ENCODE measurements at regions not wholly inside any gene's neighbourhood (a gene's known extent, or its start where the extent isn't known, plus 50 kb on each side); places are given as distances from the start of the nearest gene placed in this dataset.
A peak's percentile ranks its signal among the peaks of the same experiment; 100 is the strongest.

DNA sequence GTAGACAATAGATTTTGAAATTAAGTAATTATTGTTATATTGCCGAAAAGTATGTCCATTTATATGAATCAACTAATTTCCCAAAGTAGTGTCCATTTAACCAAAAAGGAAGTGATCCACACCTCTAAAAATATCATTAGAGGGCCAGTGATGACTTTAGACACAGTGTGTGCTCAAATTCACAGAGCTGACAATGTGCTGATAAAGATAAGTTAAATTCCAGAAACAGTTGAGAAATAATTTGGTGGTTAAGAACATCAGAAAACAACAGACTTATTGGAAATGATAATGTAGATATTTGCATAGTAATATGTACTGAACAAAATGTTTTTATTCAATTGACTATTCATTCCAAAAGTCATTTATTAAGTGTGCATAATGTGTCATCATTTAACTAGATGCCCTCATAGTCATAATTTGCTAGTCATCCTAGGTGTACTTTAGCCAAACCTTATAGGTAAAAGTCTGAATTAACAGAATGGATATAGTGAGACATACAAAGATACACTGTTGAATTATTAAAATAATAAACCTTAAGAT is 230.2 kb upstream of the ADAMTS9 start:
- no peak overlapping the region for H3K9ac ChIP-seq (ENCODE audit: low read length)

GRCh38 chr3:64916937-64917336 is 229.1 kb upstream of the ADAMTS9 start:
- Histone ChIP-seq H3K27ac (ENCODE audit: low read length) (no peak overlapping the region), H3K9me3 (ENCODE audit: control insufficient read depth, low read depth, low read length) (no peaks in the 10 kb centered on the region), H3K27me3 (ENCODE audit: control insufficient read depth, insufficient read depth, low read length) (peaks cover 47% of the 10 kb centered on the region), H3K4me1 (ENCODE audit: control insufficient read depth, low read depth, low read length) (peaks cover 27% of the 10 kb centered on the region), H3K4me3 (ENCODE audit: low read length) (peak overlapping the region; percentile 16), H3K36me3 (ENCODE audit: control insufficient read depth, low read depth, low read length) (no peaks in the 10 kb centered on the region), H3K9ac (ENCODE audit: low read length) (no peak overlapping the region)

More for the DNA sequence above, 230.2 kb upstream of the ADAMTS9 start:
- H3K36me3 ChIP-seq (ENCODE audit: control insufficient read depth, low read depth, low read length): no peaks in the 10 kb centered on the region
- H3K27ac ChIP-seq (ENCODE audit: low read length): no peak overlapping the region
- peaks cover 27% of the 10 kb centered on the region for H3K4me1 ChIP-seq (ENCODE audit: control insufficient read depth, low read depth, low read length)
- peaks cover 47% of the 10 kb centered on the region for H3K27me3 ChIP-seq (ENCODE audit: control insufficient read depth, insufficient read depth, low read length)
- no peaks in the 10 kb centered on the region for H3K9me3 ChIP-seq (ENCODE audit: control insufficient read depth, low read depth, low read length)
- no peak overlapping the region for H3K4me3 ChIP-seq (ENCODE audit: low read length)

- Histone ChIP-seq H3K27ac (ENCODE audit: low read length) (no peak overlapping the region), H3K4me3 (ENCODE audit: low read length) (no peak overlapping the region), H3K27me3 (ENCODE audit: control insufficient read depth, insufficient read depth, low read length) (peaks cover 47% of the 10 kb centered on the region), H3K9me3 (ENCODE audit: control insufficient read depth, low read depth, low read length) (no peaks in the 10 kb centered on the region), H3K4me1 (ENCODE audit: control insufficient read depth, low read depth, low read length) (peaks cover 27% of the 10 kb centered on the region), H3K9ac (ENCODE audit: low read length) (no peak overlapping the region), H3K36me3 (ENCODE audit: control insufficient read depth, low read depth, low read length) (no peaks in the 10 kb centered on the region)
Measured at GRCh38 chr3:64916192-64916798, 228.5 kb upstream of the ADAMTS9 start.

DNA sequence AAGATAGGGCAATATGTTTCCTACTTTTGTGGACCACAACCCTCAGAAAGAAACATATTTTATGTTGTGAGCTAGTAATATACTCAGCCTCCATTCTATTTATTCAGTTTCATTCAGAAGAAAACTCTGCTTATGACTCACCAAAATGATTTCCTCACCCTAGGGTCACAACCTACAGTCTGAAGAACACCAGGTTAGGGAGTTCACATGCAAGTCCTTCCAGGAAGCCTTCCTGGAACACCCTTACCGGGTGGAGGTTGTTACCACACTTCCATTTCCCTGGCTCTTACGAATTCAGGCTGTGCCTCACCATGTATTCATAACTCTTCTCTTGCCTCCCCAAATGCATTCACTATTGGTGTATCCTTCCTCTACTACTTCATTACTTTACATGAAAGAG is 228.0 kb upstream of the ADAMTS9 start:
- Histone ChIP-seq H3K36me3 (ENCODE audit: control insufficient read depth, low read depth, low read length) (no peaks in the 10 kb centered on the region), H3K27me3 (ENCODE audit: control insufficient read depth, insufficient read depth, low read length) (peaks cover 47% of the 10 kb centered on the region), H3K4me1 (ENCODE audit: control insufficient read depth, low read depth, low read length) (peaks cover 27% of the 10 kb centered on the region), H3K4me3 (ENCODE audit: low read length) (no peak overlapping the region), H3K9ac (ENCODE audit: low read length) (no peak overlapping the region), H3K9me3 (ENCODE audit: control insufficient read depth, low read depth, low read length) (no peaks in the 10 kb centered on the region), H3K27ac (ENCODE audit: low read length) (no peak overlapping the region)

GRCh38 chr3:64913515-64913914 is 225.7 kb upstream of the ADAMTS9 start:
- Histone ChIP-seq H3K27me3 (ENCODE audit: control insufficient read depth, insufficient read depth, low read length) (peaks cover 43% of the 10 kb centered on the region), H3K4me3 (ENCODE audit: low read length) (no peak overlapping the region), H3K36me3 (ENCODE audit: control insufficient read depth, low read depth, low read length) (no peaks in the 10 kb centered on the region), H3K9me3 (ENCODE audit: control insufficient read depth, low read depth, low read length) (no peaks in the 10 kb centered on the region), H3K27ac (ENCODE audit: low read length) (no peak overlapping the region), H3K4me1 (ENCODE audit: control insufficient read depth, low read depth, low read length) (peaks cover 31% of the 10 kb centered on the region), H3K9ac (ENCODE audit: low read length) (no peak overlapping the region)

DNA sequence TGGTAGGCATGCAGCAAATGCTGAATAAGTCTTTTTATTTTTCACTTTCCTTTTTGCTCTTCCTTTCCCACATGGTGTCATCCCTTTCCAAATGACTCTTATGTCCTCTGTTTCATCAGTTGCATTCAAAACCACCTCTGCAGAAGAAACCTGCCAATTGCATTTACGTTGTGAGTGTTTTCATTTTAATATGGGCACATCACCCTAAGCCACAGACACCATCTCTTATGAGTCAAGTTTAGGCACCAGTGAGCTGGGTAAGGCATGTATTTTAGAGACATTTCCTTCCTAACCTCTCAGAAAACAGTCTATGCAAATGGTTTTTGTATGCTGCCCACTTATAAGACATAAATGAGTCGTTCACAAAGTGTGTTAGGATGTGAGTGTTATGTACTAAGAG is 223.3 kb upstream of the ADAMTS9 start:
- H3K27ac ChIP-seq (ENCODE audit: low read length): no peak overlapping the region
- no peaks in the 10 kb centered on the region for H3K36me3 ChIP-seq (ENCODE audit: control insufficient read depth, low read depth, low read length)
- H3K4me3 ChIP-seq (ENCODE audit: low read length): no peak overlapping the region
- H3K4me1 ChIP-seq (ENCODE audit: control insufficient read depth, low read depth, low read length): peaks cover 12% of the 10 kb centered on the region
- peaks cover 22% of the 10 kb centered on the region for H3K27me3 ChIP-seq (ENCODE audit: control insufficient read depth, insufficient read depth, low read length)
- H3K9ac ChIP-seq (ENCODE audit: low read length): no peak overlapping the region
- H3K9me3 ChIP-seq (ENCODE audit: control insufficient read depth, low read depth, low read length): no peaks in the 10 kb centered on the region

- H3K9ac ChIP-seq (ENCODE audit: low read length): no peak overlapping the region
- no peaks in the 10 kb centered on the region for H3K36me3 ChIP-seq (ENCODE audit: control insufficient read depth, low read depth, low read length)
- peaks cover 10% of the 10 kb centered on the region for H3K27me3 ChIP-seq (ENCODE audit: control insufficient read depth, insufficient read depth, low read length)
- no peak overlapping the region for H3K4me3 ChIP-seq (ENCODE audit: low read length)
- no peaks in the 10 kb centered on the region for H3K9me3 ChIP-seq (ENCODE audit: control insufficient read depth, low read depth, low read length)
- peaks cover 16% of the 10 kb centered on the region for H3K4me1 ChIP-seq (ENCODE audit: control insufficient read depth, low read depth, low read length)
- no peak overlapping the region for H3K27ac ChIP-seq (ENCODE audit: low read length)
Measured at GRCh38 chr3:64909757-64910467, 222.1 kb upstream of the ADAMTS9 start.

DNA sequence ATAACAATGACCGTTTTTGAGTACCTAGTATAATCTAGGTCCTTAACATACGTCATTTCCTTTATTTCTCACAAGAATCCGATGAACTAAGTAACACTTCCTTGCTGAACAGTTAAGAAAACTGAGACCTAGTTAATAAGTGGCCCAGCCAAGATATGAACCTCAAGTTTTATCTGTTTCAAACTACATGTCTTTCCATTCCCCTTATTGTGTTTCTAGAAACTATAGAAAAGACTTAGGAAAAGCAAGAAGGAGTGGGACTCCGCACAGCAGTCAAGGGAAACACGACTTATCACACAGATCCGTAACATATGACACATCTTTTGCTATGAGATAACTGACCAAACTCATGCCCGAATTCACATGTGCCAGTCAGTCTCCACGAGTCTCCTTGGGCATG is 221.2 kb upstream of the ADAMTS9 start:
- H3K4me3 ChIP-seq (ENCODE audit: low read length): no peak overlapping the region

GRCh38 chr3:64908251-64908685 is 220.5 kb upstream of the ADAMTS9 start:
- no peaks in the 10 kb centered on the region for H3K9me3 ChIP-seq (ENCODE audit: control insufficient read depth, low read depth, low read length)
- H3K27me3 ChIP-seq (ENCODE audit: control insufficient read depth, insufficient read depth, low read length): no peaks in the 10 kb centered on the region
- no peak overlapping the region for H3K4me3 ChIP-seq (ENCODE audit: low read length)
- H3K4me1 ChIP-seq (ENCODE audit: control insufficient read depth, low read depth, low read length): peaks cover 16% of the 10 kb centered on the region
- no peaks in the 10 kb centered on the region for H3K36me3 ChIP-seq (ENCODE audit: control insufficient read depth, low read depth, low read length)
- H3K9ac ChIP-seq (ENCODE audit: low read length): no peak overlapping the region
- H3K27ac ChIP-seq (ENCODE audit: low read length): no peak overlapping the region

More for the DNA sequence above, 221.2 kb upstream of the ADAMTS9 start:
- Histone ChIP-seq H3K27ac (ENCODE audit: low read length) (no peak overlapping the region), H3K9ac (ENCODE audit: low read length) (no peak overlapping the region), H3K4me1 (ENCODE audit: control insufficient read depth, low read depth, low read length) (peaks cover 16% of the 10 kb centered on the region), H3K27me3 (ENCODE audit: control insufficient read depth, insufficient read depth, low read length) (peaks cover 2% of the 10 kb centered on the region), H3K9me3 (ENCODE audit: control insufficient read depth, low read depth, low read length) (no peaks in the 10 kb centered on the region), H3K36me3 (ENCODE audit: control insufficient read depth, low read depth, low read length) (no peaks in the 10 kb centered on the region)

DNA sequence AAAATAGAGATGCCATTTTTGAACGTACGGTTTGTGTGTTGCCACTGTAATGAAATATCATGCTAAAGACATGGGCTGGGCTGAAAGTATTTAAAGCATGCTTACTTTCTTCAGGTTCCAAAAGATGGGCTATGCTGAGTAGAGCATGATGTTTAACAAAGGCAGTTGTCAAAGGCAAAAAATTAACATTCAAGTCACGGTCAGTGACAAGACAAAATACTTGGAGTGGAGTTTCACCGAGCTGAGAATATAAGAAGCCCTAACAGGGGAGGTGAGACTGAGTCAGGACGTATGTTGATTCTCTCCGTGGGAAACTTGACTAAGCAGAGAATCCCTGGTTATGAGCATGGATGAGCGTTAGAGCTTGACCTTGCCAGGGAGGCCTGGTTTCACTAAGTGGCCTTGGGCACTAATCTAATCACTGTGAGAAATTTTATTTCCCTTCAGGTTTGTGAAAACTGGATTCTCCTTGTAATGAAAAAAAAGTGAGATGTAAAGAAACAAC is 218.2 kb upstream of the ADAMTS9 start:
- H3K4me1 ChIP-seq (ENCODE audit: control insufficient read depth, low read depth, low read length): peaks cover 30% of the 10 kb centered on the region

DNA sequence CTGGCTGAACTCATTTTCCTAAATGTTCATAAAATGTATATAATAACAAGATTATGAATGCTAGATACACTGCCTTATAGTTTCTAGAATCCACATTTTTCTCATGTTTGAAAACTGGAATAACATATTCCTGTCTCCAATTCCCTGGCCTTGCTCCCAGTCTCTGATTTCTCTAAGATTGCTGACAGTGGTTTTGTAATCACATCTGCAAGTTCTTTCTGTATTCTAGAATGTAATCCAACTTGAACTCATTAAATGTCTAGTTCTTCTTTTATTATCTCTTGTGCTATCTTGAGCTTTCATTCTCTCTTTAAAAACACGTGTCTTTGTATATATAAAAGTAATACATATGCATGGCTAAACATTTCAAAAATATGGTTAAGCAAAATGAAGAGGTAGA is 215.2 kb upstream of the ADAMTS9 start:
- Histone ChIP-seq H3K27ac (ENCODE audit: low read length) (no peak overlapping the region), H3K4me3 (ENCODE audit: low read length) (no peak overlapping the region), H3K4me1 (ENCODE audit: control insufficient read depth, low read depth, low read length) (peaks cover 19% of the 10 kb centered on the region), H3K9me3 (ENCODE audit: control insufficient read depth, low read depth, low read length) (no peaks in the 10 kb centered on the region), H3K9ac (ENCODE audit: low read length) (no peak overlapping the region), H3K27me3 (ENCODE audit: control insufficient read depth, insufficient read depth, low read length) (no peaks in the 10 kb centered on the region), H3K36me3 (ENCODE audit: control insufficient read depth, low read depth, low read length) (no peaks in the 10 kb centered on the region)

More for the DNA sequence above, 218.2 kb upstream of the ADAMTS9 start:
- Histone ChIP-seq H3K27me3 (ENCODE audit: control insufficient read depth, insufficient read depth, low read length) (no peaks in the 10 kb centered on the region), H3K9ac (ENCODE audit: low read length) (no peak overlapping the region), H3K9me3 (ENCODE audit: control insufficient read depth, low read depth, low read length) (no peaks in the 10 kb centered on the region), H3K27ac (ENCODE audit: low read length) (no peak overlapping the region), H3K36me3 (ENCODE audit: control insufficient read depth, low read depth, low read length) (no peaks in the 10 kb centered on the region), H3K4me3 (ENCODE audit: low read length) (no peak overlapping the region)

Data from iPS-18a (cell line).